ENCODE measurements at regions not wholly inside any gene's neighbourhood (a gene's known extent, or its start where the extent isn't known, plus 50 kb on each side); places are given as distances from the start of the nearest gene placed in this dataset.
A peak's percentile ranks its signal among the peaks of the same experiment; 100 is the strongest.

- peak in 1 of 3 experiments; percentile 5 for DNase-seq (ENCODE audit: low read depth in 3 of 3)
These were observed 176.0 kb downstream of the LACC1 start for GRCh38 chr13:44055681-44056080.

GRCh38 chr13:44058067-44058466, 178.4 kb downstream of the LACC1 start:
- no peak for DNase-seq (ENCODE audit: low read depth in 3 of 3)

- DNase-seq (ENCODE audit: low read depth in 3 of 3), result no peak
These were observed 179.0 kb downstream of the LACC1 start for GRCh38 chr13:44058624-44059215.

- no peak for DNase-seq (ENCODE audit: low read depth in 3 of 3)
These were observed 182.2 kb downstream of the LACC1 start for GRCh38 chr13:44061876-44062275.

- DNase-seq (ENCODE audit: low read depth in 3 of 3), result no peak
These were observed 183.8 kb downstream of the LACC1 start for GRCh38 chr13:44063467-44063866.

GRCh38 chr13:44063881-44064280, 184.2 kb downstream of the LACC1 start:
- DNase-seq (ENCODE audit: low read depth in 3 of 3), result no peak

GRCh38 chr13:44064357-44064756, 184.7 kb downstream of the LACC1 start:
- no peak for DNase-seq (ENCODE audit: low read depth in 3 of 3)

GRCh38 chr13:44068169-44068568, 188.5 kb downstream of the LACC1 start:
- no peak for DNase-seq (ENCODE audit: low read depth in 3 of 3)

GRCh38 chr13:44068737-44069136, 189.0 kb downstream of the LACC1 start:
- no peak for DNase-seq (ENCODE audit: low read depth in 3 of 3)

GRCh38 chr13:44072536-44072935, 192.8 kb downstream of the LACC1 start:
- DNase-seq (ENCODE audit: low read depth in 3 of 3), result no peak

GRCh38 chr13:44074611-44075010, 194.9 kb downstream of the LACC1 start:
- DNase-seq (ENCODE audit: low read depth in 3 of 3), result no peak

- no peak for DNase-seq (ENCODE audit: low read depth in 3 of 3)
These were observed 195.4 kb downstream of the LACC1 start for GRCh38 chr13:44075113-44075512.

GRCh38 chr13:44078806-44079376, 199.2 kb downstream of the LACC1 start:
- no peak for DNase-seq (ENCODE audit: low read depth in 3 of 3)

GRCh38 chr13:44079413-44080205, 199.9 kb downstream of the LACC1 start:
- no peak for DNase-seq (ENCODE audit: low read depth in 3 of 3)

- DNase-seq (ENCODE audit: low read depth in 3 of 3), result no peak
These were observed 204.4 kb downstream of the LACC1 start for GRCh38 chr13:44084146-44084545.

- DNase-seq (ENCODE audit: low read depth in 3 of 3), result no peak
These were observed 206.7 kb downstream of the LACC1 start for GRCh38 chr13:44086389-44086788.

GRCh38 chr13:44088411-44088810, 208.7 kb downstream of the LACC1 start:
- no peak for DNase-seq (ENCODE audit: low read depth in 3 of 3)

- no peak for DNase-seq (ENCODE audit: low read depth in 3 of 3)
These were observed 209.3 kb downstream of the LACC1 start for GRCh38 chr13:44088991-44089413.

- DNase-seq (ENCODE audit: low read depth in 3 of 3), result no peak
These were observed 209.7 kb downstream of the LACC1 start for GRCh38 chr13:44089452-44089851.

GRCh38 chr13:44092078-44092970, 212.6 kb downstream of the LACC1 start:
- DNase-seq (ENCODE audit: low read depth in 3 of 3), result no peak

GRCh38 chr13:44093607-44094564, 214.2 kb downstream of the LACC1 start:
- DNase-seq (ENCODE audit: low read depth in 3 of 3), result no peak
